VCaP (cell line): ENCODE measurements at regions not wholly inside any gene's neighbourhood (a gene's known extent, or its start where the extent isn't known, plus 50 kb on each side); places are given as distances from the start of the nearest gene placed in this dataset.

Source experiments
- H3K27ac ChIP-seq: fragments of 450-650 bp; 2 replicates; pipeline ENCODE4 v1.5.1; 2017
- TF ChIP-seq, protein P1 (sequence below): fragments of 450-650 bp; conservative IDR thresholded peaks from 2 replicates; pipeline ENCODE4 v1.5.1; 2017; ENCODE audit warnings: mild to moderate bottlenecking, moderate library complexity

DNA sequence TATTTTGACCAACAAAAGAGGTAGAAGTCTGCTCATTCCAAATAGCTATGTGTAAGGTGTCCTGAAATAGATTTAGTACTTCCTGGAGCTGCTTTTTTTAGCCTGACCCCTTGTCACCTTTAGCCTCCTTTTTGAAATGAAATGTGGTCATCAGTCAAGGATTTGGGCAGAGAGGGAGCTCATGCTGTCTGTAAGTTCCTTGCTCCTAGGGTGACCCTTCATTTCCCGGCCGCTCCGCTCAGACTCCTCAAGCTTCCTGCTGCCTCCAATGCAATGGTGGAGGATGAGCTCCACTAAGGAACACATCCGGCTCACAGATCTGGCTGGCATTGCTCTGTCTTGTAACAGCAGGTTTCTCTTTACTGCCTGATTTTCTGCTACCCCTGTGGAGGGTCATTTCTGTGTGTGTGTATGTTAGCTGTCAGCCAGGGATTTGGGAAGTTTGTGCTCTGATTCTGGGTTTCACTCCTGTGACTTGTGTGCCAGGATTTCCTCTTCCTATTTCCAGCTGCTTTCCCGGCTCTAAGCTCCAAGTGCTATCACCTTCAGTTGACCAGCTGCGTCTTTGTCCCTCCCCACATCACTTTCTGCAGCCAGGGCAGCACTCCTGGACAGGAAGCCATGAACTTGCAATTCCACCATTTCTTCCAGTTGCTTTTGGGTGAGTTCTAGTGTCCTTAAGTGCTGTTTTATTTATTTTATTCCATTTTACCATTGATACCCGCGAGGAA, 265.9 kb downstream of the ICE1 start:
- TF ChIP-seq, protein P1, sequence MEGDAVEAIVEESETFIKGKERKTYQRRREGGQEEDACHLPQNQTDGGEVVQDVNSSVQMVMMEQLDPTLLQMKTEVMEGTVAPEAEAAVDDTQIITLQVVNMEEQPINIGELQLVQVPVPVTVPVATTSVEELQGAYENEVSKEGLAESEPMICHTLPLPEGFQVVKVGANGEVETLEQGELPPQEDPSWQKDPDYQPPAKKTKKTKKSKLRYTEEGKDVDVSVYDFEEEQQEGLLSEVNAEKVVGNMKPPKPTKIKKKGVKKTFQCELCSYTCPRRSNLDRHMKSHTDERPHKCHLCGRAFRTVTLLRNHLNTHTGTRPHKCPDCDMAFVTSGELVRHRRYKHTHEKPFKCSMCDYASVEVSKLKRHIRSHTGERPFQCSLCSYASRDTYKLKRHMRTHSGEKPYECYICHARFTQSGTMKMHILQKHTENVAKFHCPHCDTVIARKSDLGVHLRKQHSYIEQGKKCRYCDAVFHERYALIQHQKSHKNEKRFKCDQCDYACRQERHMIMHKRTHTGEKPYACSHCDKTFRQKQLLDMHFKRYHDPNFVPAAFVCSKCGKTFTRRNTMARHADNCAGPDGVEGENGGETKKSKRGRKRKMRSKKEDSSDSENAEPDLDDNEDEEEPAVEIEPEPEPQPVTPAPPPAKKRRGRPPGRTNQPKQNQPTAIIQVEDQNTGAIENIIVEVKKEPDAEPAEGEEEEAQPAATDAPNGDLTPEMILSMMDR: no peak
- no peak overlapping the region for H3K27ac ChIP-seq

DNA sequence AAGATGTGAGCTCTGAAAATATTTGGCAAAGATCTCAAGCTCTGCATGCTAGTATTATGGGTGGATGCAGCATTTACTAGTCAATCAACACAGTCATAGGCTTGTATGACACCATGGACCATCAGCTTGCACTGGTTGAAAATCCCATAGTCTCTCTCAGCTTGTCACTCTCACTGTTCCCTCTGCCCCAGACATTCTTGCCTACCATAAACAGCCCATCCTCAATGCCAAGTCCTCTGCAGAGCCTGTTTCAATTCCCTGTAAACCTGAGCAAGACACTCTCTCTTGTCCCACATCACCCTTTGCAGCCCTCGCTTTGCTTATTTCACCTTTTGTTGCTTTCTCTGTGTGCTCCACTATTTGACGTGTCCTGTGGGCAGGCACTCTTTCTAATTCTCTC, 264.6 kb downstream of the ICE1 start:
- TF ChIP-seq, protein P1: no peak
- no peak overlapping the region for H3K27ac ChIP-seq

DNA sequence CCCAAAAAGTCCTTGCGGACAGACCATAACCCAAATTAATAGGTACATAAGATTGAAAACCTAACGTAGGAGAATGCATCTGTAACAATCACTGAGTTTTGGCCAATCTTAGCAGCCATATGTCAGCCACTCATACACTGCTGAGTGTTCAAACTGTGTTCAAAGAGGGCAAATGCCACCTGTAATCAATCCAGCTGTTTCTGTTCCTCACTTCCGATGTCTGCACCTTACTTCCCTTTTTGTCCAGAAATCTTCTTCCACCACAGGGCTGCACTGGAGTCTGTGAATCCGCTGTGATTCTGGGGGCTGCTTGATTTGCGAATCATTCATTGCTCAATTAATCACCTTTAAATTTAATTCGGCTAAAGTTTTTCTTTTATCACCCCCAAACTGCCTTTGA, 263.9 kb downstream of the ICE1 start:
- TF ChIP-seq, protein P1: no peak
- H3K27ac ChIP-seq: no peak overlapping the region

DNA sequence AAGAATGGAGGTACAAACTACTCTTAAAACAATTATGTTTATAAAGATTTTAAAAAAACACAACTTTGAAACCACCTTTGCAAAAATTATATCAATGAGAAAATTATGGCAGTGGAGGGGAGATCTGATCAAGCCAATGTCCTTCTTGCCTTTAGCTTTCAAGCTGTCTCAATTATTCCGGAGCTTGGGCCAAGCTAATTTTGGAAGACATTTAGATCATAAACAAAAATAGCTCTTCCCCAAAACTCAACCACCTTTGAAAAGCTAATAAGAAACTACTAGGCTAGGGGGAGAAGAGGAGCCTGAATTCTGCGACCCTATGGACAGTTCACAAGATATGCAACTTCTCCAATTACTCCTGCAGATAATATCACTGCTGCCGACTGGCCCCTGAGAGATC, 263.3 kb downstream of the ICE1 start:
- TF ChIP-seq, protein P1: no peak
- no peak overlapping the region for H3K27ac ChIP-seq

DNA sequence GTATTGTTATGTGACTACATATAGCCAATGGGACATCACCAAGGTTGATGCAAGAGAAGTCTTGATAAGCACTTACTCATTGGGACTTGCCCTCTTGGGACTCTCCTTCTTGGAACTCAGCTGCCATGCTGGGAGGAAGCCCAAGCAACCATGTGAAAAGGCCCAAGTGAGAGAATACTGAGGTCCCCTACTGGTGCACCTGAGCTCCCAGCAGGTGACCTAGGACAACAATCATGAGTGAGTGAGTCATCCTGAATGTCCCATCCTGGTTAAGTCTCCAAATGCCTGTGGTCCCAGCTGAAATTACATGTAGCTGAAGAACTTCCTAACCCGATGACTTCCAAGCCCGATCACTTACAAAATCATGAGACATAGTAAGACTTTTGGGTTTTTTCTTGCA, 260.7 kb downstream of the ICE1 start:
- no peak overlapping the region for H3K27ac ChIP-seq
- TF ChIP-seq, protein P1: no peak

DNA sequence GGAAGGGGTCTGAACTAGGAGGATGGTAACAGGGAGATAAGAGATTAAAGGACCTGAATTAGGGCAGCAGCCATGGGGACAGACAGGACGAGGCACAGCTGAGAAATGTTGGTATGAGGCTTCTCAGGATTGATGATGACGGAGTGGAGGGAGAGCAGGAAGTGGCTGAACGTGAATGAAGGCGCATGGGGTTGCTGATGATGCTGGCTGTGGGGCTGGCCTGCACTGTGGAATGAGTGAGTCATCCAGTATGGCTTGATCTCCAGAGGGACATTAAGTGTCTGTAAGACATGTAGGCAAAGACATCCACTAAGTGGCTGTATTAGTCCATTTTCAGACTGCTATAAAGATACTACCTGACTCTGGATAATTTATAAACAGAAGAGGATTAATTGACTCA, 256.4 kb downstream of the ICE1 start:
- TF ChIP-seq, protein P1: no peak
- H3K27ac ChIP-seq: no peak overlapping the region

DNA sequence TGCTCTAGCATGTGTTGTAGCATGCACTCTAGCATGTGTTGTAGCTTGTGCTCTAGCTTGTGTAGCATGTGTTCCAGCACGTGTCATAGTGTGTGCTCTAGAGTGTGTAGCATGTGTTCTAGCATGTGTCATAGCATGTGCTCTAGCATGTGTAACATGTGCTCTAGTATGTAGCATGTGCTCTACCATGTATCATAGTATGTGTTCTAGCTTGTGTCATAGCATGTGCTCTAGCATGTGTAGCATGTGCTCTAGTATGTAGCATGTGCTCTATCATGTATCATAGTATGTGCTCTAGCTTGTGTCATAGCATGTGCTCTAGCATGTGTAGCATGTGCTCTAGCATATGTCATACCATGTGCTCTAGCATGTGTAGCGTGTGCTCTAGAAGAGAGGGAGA, 255.3 kb downstream of the ICE1 start:
- TF ChIP-seq, protein P1: no peak
- no peak overlapping the region for H3K27ac ChIP-seq
